WTC11 (cell line): ENCODE measurements at regions not wholly inside any gene's neighbourhood (a gene's known extent, or its start where the extent isn't known, plus 50 kb on each side); places are given as distances from the start of the nearest gene placed in this dataset.

Source experiments
- ATAC-seq: fragments of 200-7000 bp; cut with Tn5 transposase; 2 replicates; pipeline ENCODE4 v1.10.0; 2021; ENCODE audit warnings: mild to moderate bottlenecking, moderate library complexity
- CTCF ChIA-PET: fragments of 300-600 bp; sonication (Branson Sonifier 250); formaldehyde crosslinking; loops from one replicate; lab custom pipeline; 2021; ENCODE audit warnings: antibody characterized with exemption; lab: Charles Lee
- POLR2A ChIA-PET: fragments of 350-600 bp; sonication (Branson Sonifier 250); formaldehyde crosslinking; loops from one replicate; lab custom pipeline; 2021; ENCODE audit warnings: antibody characterized with exemption; lab: Charles Lee
- DNase-seq: peaks from one replicate; pipeline ENCODE4 v3.0.0; 2021; ENCODE audit warnings: low spot score
- H3K27ac Mint-ChIP-seq: 2 replicates; pipeline ENCODE4 v1.8.0; 2021; ENCODE audit warnings: mixed read lengths
- H3K27me3 Mint-ChIP-seq: 2 replicates; pipeline ENCODE4 v1.8.0; 2021; ENCODE audit warnings: low read depth, mild to moderate bottlenecking, moderate library complexity, mixed read lengths
- H3K36me3 Mint-ChIP-seq: 2 replicates; pipeline ENCODE4 v1.8.0; 2021; ENCODE audit warnings: mixed read lengths
- H3K4me1 Mint-ChIP-seq: 2 replicates; pipeline ENCODE4 v1.8.0; 2022; ENCODE audit warnings: mixed read lengths
- H3K4me3 Mint-ChIP-seq: 2 replicates; pipeline ENCODE4 v1.8.0; 2021; ENCODE audit warnings: mild to moderate bottlenecking, moderate library complexity, mixed read lengths
- H3K9me3 Mint-ChIP-seq: 2 replicates; pipeline ENCODE4 v1.8.0; 2021; ENCODE audit warnings: mixed read lengths
- AFF4 ChIP-seq: sonication (generic); formaldehyde crosslinking; IDR thresholded peaks from 2 replicates; pipeline ENCODE4 v1.8.1; 2023; ENCODE audit warnings: mild to moderate bottlenecking, missing genetic modification reagents, borderline replicate concordance
- AR ChIP-seq: fragments of 250-450 bp; sonication (Bioruptor Pico); IDR thresholded peaks from 2 replicates; pipeline ENCODE4 v1.9.0; 2021; ENCODE audit warnings: mild to moderate bottlenecking
- ATF1 ChIP-seq: sonication (generic); formaldehyde crosslinking; IDR thresholded peaks from 2 replicates; pipeline ENCODE4 v1.8.1; 2023; ENCODE audit warnings: mild to moderate bottlenecking, moderate library complexity, missing genetic modification reagents
- ATF2 ChIP-seq: sonication (generic); formaldehyde crosslinking; IDR thresholded peaks from 2 replicates; pipeline ENCODE4 v1.8.1; 2022; ENCODE audit warnings: low read depth, missing genetic modification reagents, borderline replicate concordance
- CDX4 ChIP-seq: fragments of 250-450 bp; sonication (Bioruptor Pico); IDR thresholded peaks from 2 replicates; pipeline ENCODE4 v1.9.0; 2021; ENCODE audit warnings: moderate library complexity, mild to moderate bottlenecking, inconsistent platforms, borderline replicate concordance
- CTCF ChIP-seq: fragments of 200-600 bp; IDR thresholded peaks from 2 replicates; pipeline ENCODE4 v1.8.0; 2022; ENCODE audit warnings: antibody characterized with exemption
- ELF4 ChIP-seq: sonication (generic); formaldehyde crosslinking; IDR thresholded peaks from 2 replicates; pipeline ENCODE4 v1.8.1; 2022; ENCODE audit warnings: low read depth, mild to moderate bottlenecking, moderate library complexity, missing genetic modification reagents
- EMX1 ChIP-seq: fragments of 250-450 bp; sonication (Bioruptor Pico); IDR thresholded peaks from 2 replicates; pipeline ENCODE4 v1.8.0; 2021; ENCODE audit warnings: mild to moderate bottlenecking
- GTF2I ChIP-seq: fragments of 250-450 bp; sonication (Bioruptor Pico); conservative IDR thresholded peaks from 2 replicates; pipeline ENCODE4 v1.4.0; 2021; ENCODE audit warnings: mild to moderate bottlenecking
- HMGA2 ChIP-seq: fragments of 250-450 bp; sonication (Bioruptor Pico); IDR thresholded peaks from 2 replicates; pipeline ENCODE4 v1.4.0; 2021; ENCODE audit warnings: mild to moderate bottlenecking, moderate library complexity
- HMGXB4 ChIP-seq: sonication (generic); formaldehyde crosslinking; IDR thresholded peaks from 2 replicates; pipeline ENCODE4 v1.8.1; 2023; ENCODE audit warnings: mild to moderate bottlenecking, moderate library complexity, missing genetic modification reagents
- KAT7 ChIP-seq: sonication (generic); formaldehyde crosslinking; IDR thresholded peaks from 2 replicates; pipeline ENCODE4 v1.8.1; 2023; ENCODE audit warnings: missing genetic modification reagents, mild to moderate bottlenecking, borderline replicate concordance
- MAX ChIP-seq: sonication (generic); formaldehyde crosslinking; IDR thresholded peaks from 2 replicates; pipeline ENCODE4 v1.8.0; 2022; ENCODE audit warnings: mild to moderate bottlenecking, missing genetic modification reagents
- SMAD3 ChIP-seq: sonication (generic); formaldehyde crosslinking; IDR thresholded peaks from 2 replicates; pipeline ENCODE4 v1.8.0; 2022; ENCODE audit warnings: missing genetic modification reagents, mild to moderate bottlenecking, borderline replicate concordance
- SP1 ChIP-seq: sonication (generic); formaldehyde crosslinking; conservative IDR thresholded peaks from 2 replicates; pipeline ENCODE4 v1.8.1; 2022; ENCODE audit warnings: missing genetic modification reagents
- ZBTB43 ChIP-seq: sonication (generic); formaldehyde crosslinking; IDR thresholded peaks from 2 replicates; pipeline ENCODE4 v1.8.1; 2023; ENCODE audit warnings: mild to moderate bottlenecking, missing genetic modification reagents
- ZNF396 ChIP-seq: fragments of 250-450 bp; sonication (Bioruptor Pico); IDR thresholded peaks from 2 replicates; pipeline ENCODE4 v1.8.0; 2021; ENCODE audit warnings: mild to moderate bottlenecking, moderate library complexity, borderline replicate concordance
- ZNF416 ChIP-seq: fragments of 250-450 bp; sonication (Bioruptor Pico); IDR thresholded peaks from 2 replicates; pipeline ENCODE4 v1.9.0; 2021; ENCODE audit warnings: mild to moderate bottlenecking, inconsistent platforms
- ZNF512 ChIP-seq: sonication (generic); formaldehyde crosslinking; IDR thresholded peaks from 2 replicates; pipeline ENCODE4 v1.8.1; 2022; ENCODE audit warnings: missing genetic modification reagents, borderline replicate concordance
- ZNF671 ChIP-seq: fragments of 250-450 bp; sonication (Bioruptor Pico); IDR thresholded peaks from 2 replicates; pipeline ENCODE4 v1.8.0; 2021; ENCODE audit warnings: mild to moderate bottlenecking

GRCh38 chr2:48251437-48252148 lies 62.9 kb upstream of the FOXN2 start (continued):
- no peak for TF ChIP-seq AR
- no peak for TF ChIP-seq SMAD3 (CRISPR knock-in tag)
- TF ChIP-seq CTCF = no peak
- TF ChIP-seq ELF4 (CRISPR knock-in tag) = no peak

- Mint-ChIP-seq H3K27me3 (no peaks in the 10 kb centered on the region), H3K4me3 (no peak overlapping the region), H3K4me1 (peaks cover 7% of the 10 kb centered on the region), H3K9me3 (no peaks in the 10 kb centered on the region), H3K27ac (no peak overlapping the region), H3K36me3 (no peaks in the 10 kb centered on the region)
- POLR2A ChIA-PET = interaction anchor here (1.4 kb wide), 1 partner anchor 9 kb away, joined by 5 read pairs; no protein-coding TSS in a partner anchor
- CTCF ChIA-PET = no interaction called here
- ATAC-seq = no peak
- no peak for DNase-seq
- TF ChIP-seq HMGXB4 (no peak), AFF4 (no peak), CDX4 (CRISPR knock-in tag) (no peak), ZNF512 (CRISPR knock-in tag) (no peak), ATF1 (CRISPR knock-in tag) (no peak), MAX (CRISPR knock-in tag) (no peak), ZNF396 (no peak), GTF2I (CRISPR knock-in tag) (no peak), ELF4 (CRISPR knock-in tag) (no peak), ZNF416 (CRISPR knock-in tag) (no peak), ZBTB43 (CRISPR knock-in tag) (no peak), EMX1 (CRISPR knock-in tag) (no peak), HMGA2 (CRISPR knock-in tag) (no peak), KAT7 (CRISPR knock-in tag) (no peak), ZNF671 (CRISPR knock-in tag) (no peak), SP1 (CRISPR knock-in tag) (no peak), ATF2 (CRISPR knock-in tag) (no peak)
Observed at GRCh38 chr2:48253301-48253700, 61.2 kb upstream of the FOXN2 start.
